HG03097 (cell line): ENCODE measurements at regions not wholly inside any gene's neighbourhood (a gene's known extent, or its start where the extent isn't known, plus 50 kb on each side); places are given as distances from the start of the nearest gene placed in this dataset.
"Not testable (repeated sequence)": the region's sequence is repeated elsewhere in the genome, so short reads cannot be mapped to it uniquely, and the experiment has no call there.

Experiments used
- ATAC-seq: cut with Tn5 transposase; IDR thresholded peaks from one replicate; pipeline ENCODE4 v1.9.1; 2021; ENCODE audit not compliant: unreplicated experiment, low FRiP score

DNA sequence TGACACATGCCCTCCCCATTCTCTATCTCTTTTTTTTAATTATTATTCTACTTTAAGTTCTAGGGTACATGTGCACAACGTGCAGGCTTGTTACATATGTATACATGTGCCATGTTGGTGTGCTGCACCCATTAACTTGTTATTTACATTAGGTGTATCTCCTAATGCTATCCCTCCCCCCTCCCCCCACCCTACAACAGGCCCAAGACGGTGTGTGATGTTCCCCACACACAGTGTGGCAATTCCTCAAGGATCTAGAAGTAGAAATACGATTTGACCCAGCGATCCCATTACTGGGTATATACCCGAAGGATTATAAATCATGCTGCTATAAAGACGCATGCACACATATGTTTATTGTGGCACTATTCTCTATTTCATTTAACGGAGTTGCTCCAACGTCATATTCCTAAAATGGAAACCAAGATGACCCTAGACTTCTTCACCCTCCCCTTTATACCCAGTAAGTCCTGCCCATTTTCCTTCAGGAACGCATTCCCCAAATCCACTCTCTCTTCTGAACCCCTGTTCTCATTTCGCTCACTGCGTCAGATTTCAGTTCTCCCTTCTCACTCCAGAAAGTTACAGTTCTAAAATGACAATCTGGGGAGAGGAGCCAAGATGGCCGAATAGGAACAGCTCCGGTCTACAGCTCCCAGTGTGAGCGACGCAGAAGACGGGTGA lies 175.6 kb downstream of the MEX3B start:
- ATAC-seq = not testable (repeated sequence)

DNA sequence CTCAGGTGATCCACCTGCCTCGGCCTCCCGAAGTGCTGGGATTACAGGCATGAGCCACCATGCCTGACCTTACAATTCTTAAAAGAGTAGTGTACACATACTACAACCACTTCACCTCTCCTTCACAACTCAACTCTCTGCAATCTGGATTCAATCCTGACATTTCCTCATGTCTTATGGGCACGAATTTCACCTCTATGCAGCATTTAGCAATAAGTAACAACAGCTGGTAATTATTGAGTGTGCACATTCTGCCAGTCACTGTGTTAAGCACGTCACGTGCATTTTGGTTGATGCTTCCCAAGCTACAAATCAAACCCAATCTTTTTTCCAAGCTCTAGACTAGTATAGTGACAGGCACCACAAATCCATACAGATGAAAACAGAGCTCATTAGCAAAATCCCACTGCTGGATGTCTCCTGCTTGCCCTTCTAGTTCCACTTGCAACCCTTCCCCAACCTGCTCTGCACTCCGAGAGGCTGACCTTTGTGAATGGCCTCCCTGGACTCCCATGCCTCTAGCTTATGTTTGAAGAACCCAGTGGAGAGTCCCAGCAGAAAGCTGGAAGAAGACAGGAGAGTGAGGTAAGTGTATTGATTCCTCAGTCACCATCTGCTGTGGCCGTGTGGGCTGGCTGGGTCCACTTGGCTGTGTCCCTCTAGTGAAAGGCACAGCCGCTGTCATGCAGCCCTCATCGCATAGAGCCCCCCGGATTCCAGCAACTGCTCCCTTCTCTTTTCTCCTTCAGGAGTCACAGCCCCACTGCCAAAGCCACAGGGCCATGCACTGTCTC lies 176.5 kb downstream of the MEX3B start:
- no peak for ATAC-seq

DNA sequence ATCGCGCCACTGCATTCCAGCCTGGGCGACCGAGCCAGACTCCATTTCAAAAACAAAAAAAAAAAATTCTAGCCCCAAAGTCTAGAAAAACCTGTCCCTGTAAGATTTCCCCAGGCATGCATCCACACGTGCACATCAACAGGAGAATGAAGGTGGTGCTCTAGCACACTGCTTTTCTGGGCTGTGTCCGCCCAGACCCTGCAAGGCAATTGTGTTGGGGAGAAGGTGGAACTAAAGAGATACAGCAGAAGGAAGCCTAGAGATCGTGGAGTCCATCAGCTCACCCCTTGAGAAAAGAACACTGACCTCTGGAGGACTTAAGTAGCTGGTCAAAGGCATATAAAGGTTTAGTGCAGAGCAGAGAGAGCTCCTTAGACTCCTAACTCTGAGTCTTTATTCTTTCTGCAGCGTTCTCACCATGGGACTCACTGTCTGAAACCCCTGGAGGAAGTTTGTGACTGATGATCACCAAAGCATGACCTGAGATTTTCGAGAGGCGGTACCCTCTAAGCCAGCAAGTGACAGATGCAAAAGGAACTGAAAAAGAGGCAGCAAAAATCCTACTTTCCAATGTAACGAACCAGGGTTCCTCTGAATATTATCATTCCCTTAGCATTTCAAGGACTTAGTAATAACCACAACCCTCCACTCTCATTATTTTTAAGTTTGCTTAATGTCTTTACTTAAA lies 179.8 kb downstream of the MEX3B start:
- ATAC-seq = peak; percentile 96

DNA sequence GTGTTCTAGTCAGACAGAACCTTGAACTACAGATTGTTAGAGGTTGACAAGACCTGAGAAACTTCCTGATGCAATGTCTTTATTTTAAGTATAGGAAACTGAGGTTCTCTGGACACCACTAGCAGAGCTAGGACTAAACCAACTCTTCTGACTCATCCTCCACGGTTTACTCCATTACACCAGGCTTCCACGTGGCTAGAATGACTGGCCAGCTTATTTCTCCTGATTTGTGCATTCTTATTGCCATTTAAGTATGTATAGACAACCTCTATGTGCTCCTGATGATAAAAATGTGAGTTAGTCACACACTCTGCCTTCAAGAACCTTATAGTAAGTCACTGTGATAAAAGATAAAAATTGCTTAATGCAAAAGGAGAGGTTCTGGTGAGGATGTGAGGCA lies 182.7 kb downstream of the MEX3B start:
- ATAC-seq = no peak

DNA sequence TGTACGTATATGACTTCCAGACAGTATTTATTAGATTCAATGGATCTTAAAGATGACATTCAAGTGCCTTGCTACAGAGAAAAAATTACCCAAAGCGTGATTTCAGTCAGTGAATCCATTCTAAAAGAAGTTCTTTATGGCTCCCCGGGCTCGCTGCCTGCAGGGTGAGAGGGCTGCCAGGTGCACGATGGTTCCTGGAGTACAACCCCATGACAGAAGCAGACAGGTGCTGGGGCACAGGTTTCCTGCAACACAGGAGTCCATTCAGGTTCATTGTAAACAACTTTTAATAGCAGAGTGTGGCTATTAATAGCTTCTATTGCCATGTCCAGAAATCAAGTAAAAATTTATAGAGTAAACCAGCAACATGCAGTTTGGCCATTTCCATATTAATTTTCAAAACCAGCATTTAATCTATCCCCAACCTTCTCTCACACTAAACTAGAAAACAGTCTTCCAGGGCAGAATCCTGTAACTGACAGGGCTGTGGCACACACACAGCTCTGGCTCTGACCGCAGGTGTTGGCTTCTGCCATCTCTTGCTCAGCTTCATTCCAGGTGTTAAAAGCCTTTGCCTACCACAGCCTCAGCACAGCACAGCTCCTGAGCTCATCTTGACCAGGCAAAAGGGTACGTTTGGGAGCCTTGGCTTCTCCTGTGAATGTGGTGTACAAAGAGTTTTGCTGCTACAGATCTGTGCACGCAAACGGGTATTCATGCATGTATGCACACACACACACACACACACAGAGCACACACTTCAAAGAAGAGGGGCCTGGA lies 185.9 kb downstream of the MEX3B start:
- ATAC-seq = no peak

DNA sequence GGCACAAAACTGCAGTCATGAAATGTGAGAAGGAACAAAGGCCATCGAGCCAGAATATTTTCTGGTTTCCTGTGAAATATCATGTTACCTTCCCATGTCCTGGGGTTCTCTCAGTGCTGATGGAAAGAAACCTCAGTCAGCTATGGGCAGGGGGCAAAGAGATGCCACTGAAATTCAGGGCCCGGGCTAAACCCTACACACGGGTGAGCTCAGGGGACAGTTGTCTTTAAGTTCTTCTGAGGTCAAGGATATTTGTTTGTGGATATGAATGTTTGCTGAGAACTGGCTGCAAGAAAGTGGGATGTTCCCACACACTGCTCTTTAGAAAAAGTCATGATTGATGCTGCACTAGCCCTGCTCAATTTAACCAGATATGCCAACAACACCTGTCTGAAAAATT lies 187.2 kb downstream of the MEX3B start:
- ATAC-seq = no peak

DNA sequence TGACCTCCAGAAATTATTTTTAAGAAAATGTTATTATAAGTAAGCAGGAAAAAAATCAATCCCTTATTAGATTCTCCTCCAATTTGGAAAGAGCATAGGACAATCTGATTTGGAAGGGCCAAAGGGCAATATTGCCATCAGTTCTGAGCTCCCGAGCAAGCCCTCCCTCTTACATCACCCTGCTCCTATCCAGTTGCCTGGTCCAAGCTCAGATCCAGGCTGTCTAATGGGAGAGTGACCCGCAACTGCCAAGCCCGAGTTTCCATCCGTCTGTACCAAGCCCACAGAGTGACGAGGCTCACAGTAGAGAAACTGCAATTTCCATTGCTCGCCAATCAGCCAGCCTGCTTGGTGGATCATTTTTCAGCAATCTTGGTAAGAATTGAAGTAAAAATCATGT lies 187.7 kb downstream of the MEX3B start:
- ATAC-seq = no peak

DNA sequence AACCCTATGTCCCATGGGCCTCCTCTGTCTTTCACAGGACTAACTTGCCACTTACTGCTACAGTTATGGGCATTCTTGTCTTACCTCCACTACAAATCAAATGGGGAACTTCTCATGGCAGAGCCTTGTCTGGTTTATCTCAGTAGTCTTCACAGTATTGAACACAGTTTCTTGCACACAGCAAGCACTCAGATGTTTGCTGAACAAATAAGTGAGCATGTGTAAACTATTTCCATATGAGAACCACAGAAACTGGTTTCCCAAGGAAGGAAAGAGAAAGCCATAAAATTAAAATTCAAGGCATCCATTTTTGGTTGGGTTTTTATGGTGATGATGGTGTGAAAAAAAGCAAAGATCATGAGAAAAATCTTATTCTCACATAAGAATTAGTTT lies 189.2 kb downstream of the MEX3B start:
- ATAC-seq = no peak

DNA sequence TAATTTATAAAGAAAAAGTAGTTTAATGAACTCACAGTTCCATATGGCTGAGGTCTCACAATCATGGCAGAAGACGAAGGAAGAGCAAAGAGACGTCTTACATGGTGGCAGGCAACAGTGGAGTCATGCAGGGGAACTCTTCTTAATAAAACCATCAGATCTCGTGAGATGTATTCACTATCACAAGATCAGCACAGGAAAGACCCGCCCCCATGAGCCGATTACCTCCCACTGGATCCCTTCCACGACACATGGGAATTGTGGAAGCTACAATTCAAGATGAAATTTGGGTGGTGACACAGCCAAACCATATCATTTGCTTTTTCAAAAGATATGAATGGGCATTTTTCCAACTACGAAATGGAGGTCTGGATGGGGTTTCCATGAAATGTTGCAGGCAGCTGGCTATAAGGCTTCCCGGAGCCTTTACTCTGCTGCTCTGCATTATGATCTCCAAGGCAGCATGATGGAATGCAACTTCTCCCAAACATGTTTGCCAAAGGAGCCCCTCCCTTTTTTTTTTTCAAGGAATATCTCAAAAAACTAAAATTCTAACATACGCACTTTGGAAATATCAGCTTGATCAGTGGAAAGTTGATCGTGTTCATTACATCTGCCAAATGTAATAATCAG lies 189.7 kb downstream of the MEX3B start:
- no peak for ATAC-seq

DNA sequence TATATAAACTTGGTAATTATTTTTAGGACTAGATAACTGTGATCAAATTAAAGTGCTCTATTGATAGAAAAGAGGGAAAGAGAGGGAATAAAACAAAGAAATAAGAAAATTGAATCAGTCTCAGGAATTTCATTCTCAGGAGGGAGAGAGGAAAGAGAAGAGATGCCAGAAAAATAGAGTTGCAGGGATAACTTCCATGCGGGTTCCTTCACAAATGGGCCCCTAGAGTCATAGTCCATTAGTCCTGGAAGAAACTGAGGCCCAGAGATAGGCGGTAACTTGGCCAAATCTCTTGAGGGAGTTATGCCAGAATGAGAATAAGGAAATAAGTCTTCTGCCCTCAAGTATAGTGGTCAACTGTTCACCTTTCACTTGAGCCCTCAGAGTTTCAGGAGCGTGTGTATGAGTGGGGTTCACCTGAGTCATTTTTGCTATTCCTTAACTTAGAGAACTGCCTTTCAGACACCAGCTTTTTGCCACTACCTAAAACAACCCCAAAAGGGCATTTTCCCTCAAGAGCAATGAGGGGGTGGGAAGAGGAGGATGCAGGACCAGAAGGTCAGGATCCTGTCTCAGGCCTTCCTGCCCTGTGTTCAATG lies 192.6 kb downstream of the MEX3B start:
- no peak for ATAC-seq

DNA sequence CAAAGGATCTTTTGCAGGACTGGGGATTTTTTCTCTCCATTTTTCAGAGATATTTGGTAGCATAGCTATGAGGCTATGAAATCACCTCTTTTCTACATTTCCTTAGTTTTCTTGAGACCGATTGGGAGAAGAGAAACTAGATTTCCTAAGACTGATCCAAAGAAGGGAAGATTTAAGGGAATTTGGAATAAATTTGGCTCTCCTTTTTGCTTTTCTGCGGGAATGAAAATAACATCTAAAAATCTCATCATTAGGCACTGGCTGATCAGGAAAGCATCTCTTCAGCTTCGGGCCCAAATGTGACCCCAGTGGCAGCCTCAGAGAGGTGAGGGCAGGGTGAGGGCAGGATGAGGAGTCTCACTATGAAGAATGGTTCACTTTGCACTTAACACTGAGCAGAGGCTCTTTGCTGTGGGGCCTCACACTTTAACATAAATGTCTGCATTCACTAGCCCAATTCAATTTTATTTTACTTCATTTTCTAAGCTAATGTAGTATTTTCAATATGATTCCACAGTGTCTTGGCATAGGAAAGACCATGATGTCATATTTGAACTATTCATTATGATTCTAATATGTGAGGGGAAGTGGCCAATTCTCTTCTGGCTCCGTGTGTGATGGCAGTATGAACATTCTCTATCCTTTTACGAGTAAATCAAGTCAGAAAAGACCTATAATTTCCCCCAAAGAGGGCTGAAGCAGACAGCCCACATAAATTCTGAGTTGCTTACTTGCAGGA lies 193.2 kb downstream of the MEX3B start:
- ATAC-seq = no peak

DNA sequence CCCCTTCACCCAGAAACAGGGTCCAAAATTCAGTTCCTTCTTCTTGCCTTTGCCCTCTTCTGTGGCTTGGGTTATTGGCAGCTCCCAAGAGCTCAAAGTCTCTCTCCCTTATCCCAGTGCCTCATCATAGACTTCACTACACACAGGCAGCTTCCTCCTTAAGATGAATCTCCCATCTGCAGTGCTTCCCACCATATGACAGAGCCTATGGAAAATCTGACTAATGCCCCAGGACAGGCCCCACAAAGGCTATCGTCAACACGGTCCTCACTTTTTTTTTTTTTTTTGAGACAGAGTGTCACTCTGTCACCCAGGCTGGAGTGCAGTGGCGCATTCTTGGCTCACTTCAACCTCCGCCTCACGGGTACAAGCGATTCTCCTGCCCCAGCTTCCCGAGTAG lies 194.1 kb downstream of the MEX3B start:
- ATAC-seq = no peak

DNA sequence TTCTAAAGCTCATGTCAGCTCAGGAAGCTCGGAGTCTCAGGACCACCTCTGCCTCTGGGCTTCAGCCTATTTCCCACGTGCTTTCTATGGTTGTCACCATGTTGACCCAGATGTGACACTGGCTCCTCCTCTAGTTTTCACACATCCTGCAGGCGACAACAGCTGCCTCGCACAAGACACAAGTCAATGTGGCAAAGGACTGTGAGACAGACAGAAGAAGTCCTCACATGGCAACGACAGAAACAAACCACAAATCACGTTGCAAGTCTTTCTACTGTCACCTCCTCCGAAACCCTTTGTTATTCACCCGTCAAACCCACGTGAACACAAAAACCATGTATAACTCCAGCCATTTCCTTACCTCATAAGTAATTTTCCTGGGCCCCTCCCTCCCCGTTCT lies 194.5 kb downstream of the MEX3B start:
- no peak for ATAC-seq

DNA sequence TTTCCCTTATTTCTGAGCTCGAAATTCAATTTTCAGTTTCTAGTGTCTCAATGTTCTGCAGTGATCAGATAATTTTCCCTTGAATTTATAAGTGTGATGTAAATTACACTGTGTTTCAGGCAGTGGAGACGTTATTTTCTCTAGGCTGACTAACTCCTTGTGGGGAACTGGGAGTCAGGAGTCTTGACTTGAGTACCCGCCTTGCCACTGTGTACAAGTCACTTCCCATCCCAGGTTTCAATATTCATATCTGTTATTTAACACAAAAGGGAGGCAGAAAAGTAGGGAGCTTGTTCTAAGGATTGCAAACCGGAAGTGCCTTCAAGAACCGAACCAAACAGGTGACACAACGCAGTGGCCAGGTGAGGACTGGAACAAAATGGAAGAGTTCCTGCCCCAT lies 196.5 kb downstream of the MEX3B start:
- ATAC-seq = no peak

DNA sequence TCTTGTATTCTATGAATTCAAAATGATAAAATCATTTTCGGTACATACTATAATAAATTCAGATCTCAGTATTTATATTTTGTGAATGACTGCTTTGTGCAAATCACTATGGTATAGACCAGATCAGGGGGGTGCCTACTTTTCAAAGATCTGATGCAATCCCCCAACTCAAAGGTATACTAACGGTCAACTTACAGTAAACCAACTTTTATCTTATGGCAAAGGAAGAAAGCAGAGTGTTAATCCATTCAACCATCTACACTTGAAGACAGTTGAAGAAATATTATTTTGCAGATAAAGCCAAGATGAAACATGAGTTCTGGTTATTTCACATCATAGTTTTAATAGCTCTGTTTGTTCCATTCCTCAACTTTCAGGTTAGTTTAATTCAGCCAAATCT lies 197.1 kb downstream of the MEX3B start:
- no peak for ATAC-seq

DNA sequence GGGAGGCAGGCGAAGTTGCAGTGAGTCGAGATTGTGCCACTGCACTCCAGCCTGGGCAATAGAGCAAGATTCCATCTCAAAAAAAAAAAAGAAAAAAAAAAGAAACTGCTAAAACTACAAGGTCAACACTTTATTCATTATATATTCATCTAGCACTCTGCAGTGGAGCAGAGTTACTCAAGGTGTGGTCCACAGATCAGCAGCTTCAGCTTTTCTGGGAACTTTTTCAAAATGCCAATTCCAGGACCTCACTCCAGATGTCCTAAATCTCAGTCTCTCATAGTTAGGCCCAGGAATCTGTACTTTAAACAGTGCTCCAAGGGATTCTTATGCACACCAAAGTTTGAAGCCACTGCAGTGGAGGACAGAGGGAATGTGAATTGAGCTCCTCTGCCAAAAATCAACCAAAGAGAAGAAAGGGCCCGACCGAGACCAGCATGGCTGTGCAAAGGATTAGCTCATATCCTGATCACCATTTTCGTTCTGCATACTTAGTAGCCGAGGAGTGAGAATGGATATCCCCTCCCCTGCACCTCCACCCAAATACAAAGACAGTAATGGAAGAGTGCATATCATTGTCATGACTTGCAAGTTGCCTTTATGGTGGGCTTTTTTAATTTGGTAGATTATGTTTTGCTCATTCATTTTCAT lies 201.9 kb downstream of the MEX3B start:
- ATAC-seq = no peak

DNA sequence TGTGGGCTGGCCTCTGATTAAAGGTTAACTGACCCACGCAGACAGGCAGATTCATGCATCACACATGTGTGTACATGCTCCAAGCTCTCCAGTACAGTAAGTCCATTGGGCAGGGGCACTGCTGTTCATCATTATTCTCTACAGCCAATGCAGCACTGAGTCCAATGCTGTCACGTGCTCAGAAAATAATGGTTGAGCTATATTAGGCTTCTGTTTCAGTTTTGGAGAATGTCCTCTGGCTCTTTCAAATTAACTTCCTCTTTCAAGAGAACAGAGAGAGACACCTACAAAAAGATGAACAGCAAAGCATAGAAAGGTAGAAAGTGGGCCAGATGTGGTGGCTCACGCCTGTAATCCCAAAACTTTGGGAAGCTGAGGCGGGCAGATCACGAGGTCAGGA lies 202.6 kb downstream of the MEX3B start:
- no peak for ATAC-seq

DNA sequence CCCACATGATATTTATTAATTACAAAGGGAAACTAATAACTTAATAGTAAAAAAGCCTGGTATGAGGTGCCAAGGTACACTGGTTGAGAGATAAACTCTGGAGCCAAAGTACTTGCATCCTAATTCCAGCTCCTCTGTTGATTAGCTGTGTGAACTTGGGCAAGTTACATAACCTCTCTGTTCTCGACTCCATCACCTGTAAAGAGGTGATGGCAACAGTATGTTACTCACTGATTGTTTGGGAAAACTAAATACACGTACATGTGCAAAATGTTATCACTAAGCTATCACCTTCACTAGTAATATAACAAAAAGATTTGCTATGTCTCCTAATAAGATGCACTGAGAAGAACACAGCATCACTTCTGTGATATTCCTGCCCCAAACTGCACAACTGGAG lies 206.4 kb downstream of the MEX3B start:
- ATAC-seq = no peak

DNA sequence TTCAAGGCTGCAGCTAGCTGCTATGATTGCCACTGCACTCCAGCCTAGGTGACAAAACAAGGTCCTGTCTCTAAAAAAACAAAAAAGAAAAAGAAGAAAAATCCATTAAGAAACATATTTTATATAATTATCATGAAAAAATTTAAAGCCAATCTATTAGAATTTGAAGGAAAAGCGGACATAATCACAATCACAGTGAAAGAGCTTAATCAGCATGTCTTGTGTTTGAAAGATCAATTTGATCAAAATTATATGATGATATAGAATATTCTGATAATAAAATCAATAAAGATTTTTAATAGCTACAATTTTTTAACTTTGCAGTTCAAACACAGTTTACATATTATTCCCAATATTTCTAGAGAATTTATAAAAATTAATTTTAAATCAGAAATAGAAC lies 210.1 kb downstream of the MEX3B start:
- ATAC-seq = no peak
